Loucy (cell line): ENCODE measurements at regions not wholly inside any gene's neighbourhood (a gene's known extent, or its start where the extent isn't known, plus 50 kb on each side); places are given as distances from the start of the nearest gene placed in this dataset.

Source experiments
- H2AFZ ChIP-seq: fragments of 200-600 bp; sonication (generic); 2 replicates; pipeline ENCODE4 v1.6.0; 2016; ENCODE audit warnings: antibody characterized with exemption, mild to moderate bottlenecking, low read length, moderate library complexity
- H3F3A ChIP-seq: fragments of 200-600 bp; 2 replicates; pipeline ENCODE4 v1.6.0; 2016; ENCODE audit warnings: antibody characterized with exemption, low read depth, mild to moderate bottlenecking
- H3K27me3 ChIP-seq: fragments of 200-600 bp; sonication (generic); 2 replicates; pipeline ENCODE4 v1.6.1; 2014; ENCODE audit warnings: low read length, mild to moderate bottlenecking; ENCODE audit not compliant: insufficient read depth, poor library complexity, severe bottlenecking
- H3K36me3 ChIP-seq: fragments of 200-600 bp; sonication (generic); 2 replicates; pipeline ENCODE4 v1.6.1; 2016; ENCODE audit warnings: low read length; ENCODE audit not compliant: insufficient read depth
- H3K4me1 ChIP-seq: fragments of 200-600 bp; sonication (generic); 2 replicates; pipeline ENCODE4 v1.5.1; 2014; ENCODE audit warnings: low read length, mild to moderate bottlenecking; ENCODE audit not compliant: insufficient read depth, poor library complexity, severe bottlenecking
- H3K4me2 ChIP-seq: fragments of 200-600 bp; sonication (generic); 2 replicates; pipeline ENCODE4 v1.6.0; 2014; ENCODE audit warnings: antibody characterized with exemption, low read length, low read depth, mild to moderate bottlenecking; ENCODE audit not compliant: poor library complexity, severe bottlenecking
- H3K4me3 ChIP-seq: fragments of 200-600 bp; sonication (generic); 2 replicates; pipeline ENCODE4 v1.5.1; 2014; ENCODE audit warnings: low read length, mild to moderate bottlenecking, mixed read lengths; ENCODE audit not compliant: poor library complexity, severe bottlenecking
- H3K79me2 ChIP-seq: fragments of 200-600 bp; sonication (generic); 2 replicates; pipeline ENCODE4 v1.6.1; 2014; ENCODE audit warnings: low read length; ENCODE audit not compliant: insufficient read depth
- H3K9ac ChIP-seq: fragments of 200-600 bp; sonication (generic); 2 replicates; pipeline ENCODE4 v1.6.0; 2014; ENCODE audit warnings: mild to moderate bottlenecking, low read depth, low read length, moderate library complexity; ENCODE audit not compliant: poor library complexity, severe bottlenecking
- H3K9me2 ChIP-seq: fragments of 200-600 bp; sonication (generic); replicated peaks from 2 replicates; pipeline ENCODE4 v1.6.1; 2016; ENCODE audit warnings: low read depth, low read length, mixed read lengths
- H3K9me3 ChIP-seq: fragments of 200-600 bp; sonication (generic); 2 replicates; pipeline ENCODE4 v1.6.1; 2014; ENCODE audit warnings: mild to moderate bottlenecking, antibody characterized with exemption, low read length, low read depth; ENCODE audit not compliant: insufficient read depth
- H4K20me1 ChIP-seq: fragments of 200-600 bp; sonication (generic); 2 replicates; pipeline ENCODE4 v1.6.0; 2014; ENCODE audit warnings: antibody characterized with exemption, low read length, mild to moderate bottlenecking; ENCODE audit not compliant: insufficient read depth, poor library complexity, severe bottlenecking
- CTCF ChIP-seq: fragments of 200-600 bp; sonication (generic); conservative IDR thresholded peaks from 2 replicates; pipeline ENCODE4 v1.5.1; 2014; ENCODE audit warnings: mild to moderate bottlenecking, antibody characterized with exemption, low read length
- EZH2phosphoT487 ChIP-seq: fragments of 200-600 bp; IDR thresholded peaks from 2 replicates; pipeline ENCODE4 v1.6.1; 2018; ENCODE audit warnings: antibody characterized with exemption, mild to moderate bottlenecking, moderate library complexity, borderline replicate concordance

- no peaks in the 10 kb centered on the region for H3K4me1 ChIP-seq
- H3K4me2 ChIP-seq = no peak overlapping the region
These were observed 382.9 kb downstream of the HNRNPD start for GRCh38 chr4:81990898-81991297.

GRCh38 chr4:81990211-81990610 is 383.6 kb downstream of the HNRNPD start:
- no peaks in the 10 kb centered on the region for H3F3A ChIP-seq
- H3K4me3 ChIP-seq = no peak overlapping the region
- no peak for TF ChIP-seq EZH2phosphoT487
- TF ChIP-seq CTCF = no peak
- no peaks in the 10 kb centered on the region for H4K20me1 ChIP-seq
- H3K79me2 ChIP-seq = no peaks in the 10 kb centered on the region
- no peak overlapping the region for H2AFZ ChIP-seq
- H3K36me3 ChIP-seq = no peaks in the 10 kb centered on the region
- no peak overlapping the region for H3K9ac ChIP-seq
- no peaks in the 10 kb centered on the region for H3K4me1 ChIP-seq
- no peaks in the 10 kb centered on the region for H3K27me3 ChIP-seq
- no peaks in the 10 kb centered on the region for H3K9me2 ChIP-seq
- no peak overlapping the region for H3K4me2 ChIP-seq
- no peaks in the 10 kb centered on the region for H3K9me3 ChIP-seq

More at GRCh38 chr4:81990898-81991297, 382.9 kb downstream of the HNRNPD start:
- no peak overlapping the region for H3K4me3 ChIP-seq
- H3K79me2 ChIP-seq = no peaks in the 10 kb centered on the region
- no peak overlapping the region for H3K9ac ChIP-seq
- H4K20me1 ChIP-seq = no peaks in the 10 kb centered on the region
- H3K36me3 ChIP-seq = no peaks in the 10 kb centered on the region
- no peaks in the 10 kb centered on the region for H3K9me3 ChIP-seq
- H3F3A ChIP-seq = no peaks in the 10 kb centered on the region
- H3K27me3 ChIP-seq = no peaks in the 10 kb centered on the region
- H2AFZ ChIP-seq = no peak overlapping the region
- no peaks in the 10 kb centered on the region for H3K9me2 ChIP-seq
- TF ChIP-seq CTCF (no peak), EZH2phosphoT487 (no peak)

- H3K9me2 ChIP-seq = no peaks in the 10 kb centered on the region
- no peaks in the 10 kb centered on the region for H3K9me3 ChIP-seq
- no peak overlapping the region for H3K4me3 ChIP-seq
- no peaks in the 10 kb centered on the region for H3K4me1 ChIP-seq
- H3K9ac ChIP-seq = no peak overlapping the region
- no peaks in the 10 kb centered on the region for H4K20me1 ChIP-seq
- no peaks in the 10 kb centered on the region for H3K27me3 ChIP-seq
- no peaks in the 10 kb centered on the region for H3K36me3 ChIP-seq
- no peaks in the 10 kb centered on the region for H3F3A ChIP-seq
- no peak overlapping the region for H2AFZ ChIP-seq
- no peak overlapping the region for H3K4me2 ChIP-seq
- TF ChIP-seq EZH2phosphoT487 (no peak), CTCF (no peak)
- no peaks in the 10 kb centered on the region for H3K79me2 ChIP-seq
These were observed 384.6 kb downstream of the HNRNPD start for GRCh38 chr4:81989202-81989601.
